ENCODE measurements at regions not wholly inside any gene's neighbourhood (a gene's known extent, or its start where the extent isn't known, plus 50 kb on each side); places are given as distances from the start of the nearest gene placed in this dataset.

DNA sequence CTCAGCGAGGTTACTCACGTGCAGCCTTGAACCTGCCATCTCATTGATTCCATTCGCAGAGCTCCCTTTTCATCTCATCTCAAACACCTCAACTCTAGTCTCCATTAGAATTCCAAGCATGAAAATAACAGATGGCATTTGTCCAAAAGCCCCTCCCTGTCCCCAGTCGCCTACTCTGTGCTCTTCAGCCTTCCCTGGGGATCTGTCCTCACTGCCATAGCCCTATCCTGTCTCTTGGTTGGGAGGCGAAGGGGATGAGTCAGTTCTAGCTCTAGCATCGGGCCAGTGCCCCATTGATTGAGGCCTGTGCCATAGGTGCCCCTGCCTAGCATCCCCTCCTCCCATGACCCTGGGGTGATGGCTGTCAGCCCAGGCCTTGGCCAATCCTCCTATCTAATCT is 134.0 kb upstream of the PJA1 start:
- no peak for TF ChIP-seq CTCF (IDR thresholded peaks at IDR 0.05; ENCODE audit: insufficient read depth, low read depth, low read length, missing control alignments)
- H3K4me3 ChIP-seq (ENCODE audit: low read length): no peak overlapping the region
- no peak for DNase-seq (ENCODE audit: low read depth)

DNA sequence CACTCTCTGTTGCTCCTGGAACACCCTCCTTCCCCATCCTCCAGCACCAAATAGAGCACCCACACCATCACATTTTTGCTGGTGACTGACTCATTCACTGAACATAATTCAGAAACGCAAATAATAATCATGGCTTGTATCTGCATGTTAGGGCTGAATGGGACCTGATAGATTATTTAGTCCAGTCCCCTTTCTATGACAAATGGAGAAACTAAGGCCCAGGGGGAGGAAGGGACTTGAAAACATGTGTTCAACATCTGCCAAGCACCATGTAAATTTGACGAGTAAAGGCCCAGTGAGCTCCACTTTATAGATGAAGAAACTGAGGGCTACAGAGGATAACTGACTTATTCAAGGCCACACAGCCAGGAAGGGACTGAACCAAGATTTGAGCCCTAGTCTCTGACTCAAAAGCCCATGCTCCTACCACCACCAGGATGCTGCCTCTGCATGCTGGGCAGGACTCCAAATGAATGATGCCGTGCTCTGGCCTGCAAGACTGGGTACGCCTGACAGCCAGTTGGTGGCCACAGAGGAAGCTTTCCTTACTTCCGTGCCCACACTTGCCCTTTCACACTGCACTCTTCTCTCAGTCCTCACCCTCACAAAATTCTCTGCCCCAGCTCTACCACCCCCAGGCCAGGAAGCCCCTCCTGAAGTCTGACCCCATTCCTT is 133.3 kb upstream of the PJA1 start:
- DNase-seq (ENCODE audit: low read depth): peak; percentile 70
- no peak for TF ChIP-seq CTCF (IDR thresholded peaks at IDR 0.05; ENCODE audit: insufficient read depth, low read depth, low read length, missing control alignments)
- no peak overlapping the region for H3K4me3 ChIP-seq (ENCODE audit: low read length)

DNA sequence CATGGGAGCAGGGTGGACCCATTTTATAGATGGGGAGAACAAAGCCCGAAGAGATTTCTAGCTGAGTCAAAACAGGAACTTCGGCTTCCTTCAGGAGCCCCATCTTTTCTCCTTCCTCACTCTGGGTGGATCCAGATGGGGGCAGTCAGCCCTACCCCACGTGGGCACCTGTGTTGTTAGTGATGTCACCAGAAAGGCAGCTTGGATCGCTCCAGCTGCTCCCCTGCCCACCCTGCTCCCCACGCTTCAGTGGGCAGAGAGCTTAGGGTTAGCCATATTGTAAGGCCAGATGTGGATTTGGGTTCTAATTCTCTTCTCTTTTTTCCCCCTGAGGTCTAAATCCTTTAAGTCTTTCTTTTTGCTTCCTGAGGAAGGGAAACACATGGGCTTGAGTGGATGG is 132.3 kb upstream of the PJA1 start:
- DNase-seq (ENCODE audit: low read depth): no peak
- no peak for TF ChIP-seq CTCF (IDR thresholded peaks at IDR 0.05; ENCODE audit: insufficient read depth, low read depth, low read length, missing control alignments)
- H3K4me3 ChIP-seq (ENCODE audit: low read length): no peak overlapping the region

- H3K4me3 ChIP-seq (ENCODE audit: low read length): no peak overlapping the region
- no peak for DNase-seq (ENCODE audit: low read depth)
- TF ChIP-seq CTCF (IDR thresholded peaks at IDR 0.05; ENCODE audit: insufficient read depth, low read depth, low read length, missing control alignments): no peak
These were observed 128.7 kb upstream of the PJA1 start for GRCh38 chrX:69293776-69294601.

DNA sequence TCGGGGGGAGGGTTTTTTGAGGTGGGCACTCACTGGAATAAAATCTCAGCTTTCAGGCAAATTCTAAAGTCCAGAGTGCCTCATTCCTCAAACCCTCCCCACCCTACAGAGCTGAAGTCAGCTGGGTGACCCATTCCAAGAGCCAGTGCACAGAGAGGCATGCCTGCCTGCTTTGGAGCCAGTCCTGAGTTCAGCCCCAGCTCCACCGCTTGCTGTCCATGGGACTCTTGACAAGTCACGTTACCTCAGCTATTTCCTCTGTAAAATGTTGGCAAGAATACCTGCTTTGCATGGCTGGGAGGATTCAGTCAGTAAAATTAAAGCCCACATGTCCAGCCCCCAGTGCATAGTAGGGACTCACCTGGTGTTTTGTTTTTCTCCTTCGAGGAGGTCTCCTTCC is 125.9 kb upstream of the PJA1 start:
- H3K4me3 ChIP-seq (ENCODE audit: low read length): no peak overlapping the region
- TF ChIP-seq CTCF (IDR thresholded peaks at IDR 0.05; ENCODE audit: insufficient read depth, low read depth, low read length, missing control alignments): no peak
- no peak for DNase-seq (ENCODE audit: low read depth)

- DNase-seq (ENCODE audit: low read depth): no peak
- no peak for TF ChIP-seq CTCF (IDR thresholded peaks at IDR 0.05; ENCODE audit: insufficient read depth, low read depth, low read length, missing control alignments)
- no peak overlapping the region for H3K4me3 ChIP-seq (ENCODE audit: low read length)
These were observed 125.0 kb upstream of the PJA1 start for GRCh38 chrX:69290292-69290691.
